PC-3 (cell line): ENCODE measurements at regions not wholly inside any gene's neighbourhood (a gene's known extent, or its start where the extent isn't known, plus 50 kb on each side); places are given as distances from the start of the nearest gene placed in this dataset.
"Not testable (repeated sequence)": the region's sequence is repeated elsewhere in the genome, so short reads cannot be mapped to it uniquely, and the experiment has no call there.

Source experiments
- ATAC-seq: fragments of 200-7000 bp; cut with Tn5 transposase; 2 replicates; pipeline ENCODE4 v1.9.1; 2020; ENCODE audit warnings: mild to moderate bottlenecking, moderate library complexity
- BruUV-seq: library from RNA; stranded (reverse); fragments of 400-500 nt; replicated peaks from 2 replicates; lab custom pipeline; 2021; lab: Mats Ljungman, UMichigan
- CTCF ChIA-PET: fragments of 300-600 bp; sonication (Branson Sonifier 250); formaldehyde crosslinking; loops from one replicate; lab custom pipeline; 2022; ENCODE audit warnings: antibody characterized with exemption; lab: Charles Lee
- POLR2A ChIA-PET: fragments of 300-600 bp; sonication (Branson Sonifier 250); formaldehyde crosslinking; loops from one replicate; lab custom pipeline; 2022; ENCODE audit warnings: antibody characterized with exemption; ENCODE audit not compliant: unreplicated experiment; lab: Charles Lee
- DNase-seq: peaks from one replicate; pipeline ENCODE4 v3.0.0-alpha.2; 2015
- H2AFZ ChIP-seq: fragments of 300-600 bp; sonication (generic); 2 replicates; pipeline ENCODE4 v1.6.0; 2016; ENCODE audit warnings: antibody characterized with exemption, low read length
- H3F3A ChIP-seq: fragments of 300-600 bp; sonication (generic); one replicate; pipeline ENCODE4 v1.6.0; 2017; ENCODE audit warnings: antibody characterized with exemption, low read length, control low read depth, mild to moderate bottlenecking; ENCODE audit not compliant: unreplicated experiment
- H3K27ac ChIP-seq: fragments of 300-600 bp; sonication (generic); 2 replicates; pipeline ENCODE4 v1.5.1; 2016; ENCODE audit warnings: mild to moderate bottlenecking, low read length
- H3K27me3 ChIP-seq: fragments of 300-600 bp; sonication (generic); 2 replicates; pipeline ENCODE4 v1.6.1; 2016; ENCODE audit warnings: low read length, mixed read lengths
- H3K36me3 ChIP-seq: fragments of 300-600 bp; sonication (generic); 2 replicates; pipeline ENCODE4 v1.6.1; 2016; ENCODE audit warnings: low read depth, mixed run types, low read length, mixed read lengths
- H3K4me1 ChIP-seq: fragments of 300-600 bp; sonication (generic); 2 replicates; pipeline ENCODE4 v1.5.1; 2016; ENCODE audit warnings: low read length; ENCODE audit not compliant: insufficient read depth
- H3K4me2 ChIP-seq: fragments of 300-600 bp; sonication (generic); 2 replicates; pipeline ENCODE4 v1.6.0; 2016; ENCODE audit warnings: low read length
- H3K4me3 ChIP-seq: fragments of 300-600 bp; sonication (generic); 2 replicates; pipeline ENCODE4 v1.5.1; 2016; ENCODE audit warnings: mild to moderate bottlenecking, low read length, mixed read lengths
- H3K79me2 ChIP-seq: fragments of 300-600 bp; sonication (generic); 2 replicates; pipeline ENCODE4 v1.6.1; 2017; ENCODE audit warnings: low read length, mixed read lengths
- H3K9ac ChIP-seq: fragments of 300-600 bp; sonication (generic); 2 replicates; pipeline ENCODE4 v1.6.0; 2016; ENCODE audit warnings: mild to moderate bottlenecking, low read length
- H3K9me2 ChIP-seq: fragments of 300-600 bp; sonication (generic); replicated peaks from 2 replicates; pipeline ENCODE4 v1.6.1; 2016; ENCODE audit warnings: mixed run types, low read length, mixed read lengths
- H3K9me3 ChIP-seq: fragments of 300-600 bp; sonication (generic); 2 replicates; pipeline ENCODE4 v1.6.1; 2016; ENCODE audit warnings: low read length, mixed read lengths
- H4K20me1 ChIP-seq: fragments of 300-600 bp; sonication (generic); 2 replicates; pipeline ENCODE4 v1.6.1; 2016; ENCODE audit warnings: low read length, mixed read lengths
- EZH2 ChIP-seq: fragments of 300-600 bp; sonication (generic); IDR thresholded peaks from one replicate; pipeline ENCODE4 v1.6.1; 2017; ENCODE audit warnings: antibody characterized with exemption, mild to moderate bottlenecking, low read length; ENCODE audit not compliant: unreplicated experiment
- EZH2phosphoT487 ChIP-seq: fragments of 300-600 bp; sonication (generic); IDR thresholded peaks from 2 replicates; pipeline ENCODE4 v1.6.1; 2018; ENCODE audit warnings: mild to moderate bottlenecking, antibody characterized with exemption, low read length, borderline replicate concordance
- intact Hi-C: fragments of 100-400 bp; cut with micrococcal nuclease; formaldehyde crosslinking; loops from 2 replicates; pipeline ENCODE4 v1.9.0; 2023
- TF ChIP-seq, protein P1 (sequence below): fragments of 300-600 bp; sonication (generic); conservative IDR thresholded peaks from 2 replicates; pipeline ENCODE4 v1.5.1; 2017; ENCODE audit warnings: antibody characterized with exemption, low read depth, mild to moderate bottlenecking, low read length

DNA sequence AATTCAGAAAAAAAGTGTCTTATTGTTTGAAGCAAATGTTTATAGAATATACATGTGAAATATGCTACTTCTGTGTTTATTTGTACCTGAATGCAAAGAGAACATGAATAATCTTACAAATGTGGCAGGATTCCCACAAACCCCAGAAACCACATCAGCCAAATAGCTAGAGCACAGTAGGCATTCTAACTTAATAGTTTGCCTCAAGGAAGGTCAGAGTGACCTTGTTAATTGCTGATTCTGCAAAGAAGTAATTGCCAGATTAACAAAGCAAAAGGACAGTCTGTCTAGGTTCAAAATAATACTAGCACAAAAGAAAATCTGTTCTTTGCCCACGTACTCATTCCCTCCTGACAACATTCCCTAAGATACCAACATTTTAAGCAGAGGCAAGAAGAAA, 604.0 kb downstream of the PYDC2 start:
- ATAC-seq (no peak), DNase-seq (no peak)
- ChIA-PET CTCF (no interaction called here), POLR2A (no interaction called here)
- TF ChIP-seq EZH2 = no peak
- no peak for TF ChIP-seq EZH2phosphoT487
- TF ChIP-seq, protein P1, sequence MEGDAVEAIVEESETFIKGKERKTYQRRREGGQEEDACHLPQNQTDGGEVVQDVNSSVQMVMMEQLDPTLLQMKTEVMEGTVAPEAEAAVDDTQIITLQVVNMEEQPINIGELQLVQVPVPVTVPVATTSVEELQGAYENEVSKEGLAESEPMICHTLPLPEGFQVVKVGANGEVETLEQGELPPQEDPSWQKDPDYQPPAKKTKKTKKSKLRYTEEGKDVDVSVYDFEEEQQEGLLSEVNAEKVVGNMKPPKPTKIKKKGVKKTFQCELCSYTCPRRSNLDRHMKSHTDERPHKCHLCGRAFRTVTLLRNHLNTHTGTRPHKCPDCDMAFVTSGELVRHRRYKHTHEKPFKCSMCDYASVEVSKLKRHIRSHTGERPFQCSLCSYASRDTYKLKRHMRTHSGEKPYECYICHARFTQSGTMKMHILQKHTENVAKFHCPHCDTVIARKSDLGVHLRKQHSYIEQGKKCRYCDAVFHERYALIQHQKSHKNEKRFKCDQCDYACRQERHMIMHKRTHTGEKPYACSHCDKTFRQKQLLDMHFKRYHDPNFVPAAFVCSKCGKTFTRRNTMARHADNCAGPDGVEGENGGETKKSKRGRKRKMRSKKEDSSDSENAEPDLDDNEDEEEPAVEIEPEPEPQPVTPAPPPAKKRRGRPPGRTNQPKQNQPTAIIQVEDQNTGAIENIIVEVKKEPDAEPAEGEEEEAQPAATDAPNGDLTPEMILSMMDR = no peak
- Histone ChIP-seq H3K9me3 (no peaks in the 10 kb centered on the region), H3K27me3 (no peaks in the 10 kb centered on the region), H3K36me3 (no peaks in the 10 kb centered on the region), H3K79me2 (no peaks in the 10 kb centered on the region), H2AFZ (no peak overlapping the region), H3K9ac (no peak overlapping the region), H4K20me1 (no peaks in the 10 kb centered on the region), H3K4me1 (no peaks in the 10 kb centered on the region), H3K9me2 (no peaks in the 10 kb centered on the region), H3K4me2 (no peak overlapping the region), H3K27ac (no peak overlapping the region), H3F3A (no peaks in the 10 kb centered on the region), H3K4me3 (no peak overlapping the region)
- BruUV-seq = no TSS peak
- intact Hi-C loops = no loop called here

DNA sequence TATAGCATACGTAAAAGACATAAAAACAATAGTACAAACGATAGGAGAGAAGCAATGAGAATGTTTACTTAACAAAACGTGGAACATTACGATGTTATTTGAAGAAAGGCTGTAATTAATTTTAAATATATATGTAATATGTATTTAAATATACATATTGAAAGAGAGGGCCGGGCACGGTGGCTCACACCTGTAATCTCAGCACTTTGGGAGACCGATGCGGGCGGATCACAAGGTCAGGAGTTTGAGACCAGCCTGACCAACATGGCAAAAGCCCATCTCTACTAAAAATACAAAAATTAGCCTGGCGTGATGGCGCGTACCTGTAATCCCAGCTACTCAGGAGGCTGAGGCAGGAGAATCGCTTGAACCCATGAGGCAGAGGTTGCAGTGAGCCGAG, 605.3 kb downstream of the PYDC2 start:
- H3F3A ChIP-seq, H3K79me2 ChIP-seq, H3K36me3 ChIP-seq, POLR2A ChIA-PET, DNase-seq, H4K20me1 ChIP-seq, intact Hi-C loops, H2AFZ ChIP-seq, H3K4me1 ChIP-seq, H3K9me2 ChIP-seq, H3K4me2 ChIP-seq, ATAC-seq, H3K9ac ChIP-seq, CTCF ChIA-PET, H3K4me3 ChIP-seq, H3K27me3 ChIP-seq, BruUV-seq, H3K9me3 ChIP-seq, H3K27ac ChIP-seq: not testable (repeated sequence)

- intact Hi-C loops = no loop called here
- H3K9me3 ChIP-seq = no peaks in the 10 kb centered on the region
- no peaks in the 10 kb centered on the region for H3K36me3 ChIP-seq
- ATAC-seq (no peak), DNase-seq (no peak)
- no peak overlapping the region for H3K4me3 ChIP-seq
- no peak for TF ChIP-seq EZH2
- TF ChIP-seq, protein P1 = no peak
- no peak for TF ChIP-seq EZH2phosphoT487
- H3K79me2 ChIP-seq = no peaks in the 10 kb centered on the region
- CTCF ChIA-PET = no interaction called here
- no peaks in the 10 kb centered on the region for H3K9me2 ChIP-seq
- H3K4me2 ChIP-seq = no peak overlapping the region
- no TSS peak for BruUV-seq
- no peak overlapping the region for H2AFZ ChIP-seq
- H3K4me1 ChIP-seq = no peaks in the 10 kb centered on the region
- no peak overlapping the region for H3K9ac ChIP-seq
- H4K20me1 ChIP-seq = no peaks in the 10 kb centered on the region
- H3K27ac ChIP-seq = no peak overlapping the region
- no peaks in the 10 kb centered on the region for H3K27me3 ChIP-seq
- POLR2A ChIA-PET = no interaction called here
- no peaks in the 10 kb centered on the region for H3F3A ChIP-seq
Measured at GRCh38 chr3:192068464-192069254, 607.7 kb downstream of the PYDC2 start.
